ENCODE measurements at regions not wholly inside any gene's neighbourhood (a gene's known extent, or its start where the extent isn't known, plus 50 kb on each side); places are given as distances from the start of the nearest gene placed in this dataset.

DNA sequence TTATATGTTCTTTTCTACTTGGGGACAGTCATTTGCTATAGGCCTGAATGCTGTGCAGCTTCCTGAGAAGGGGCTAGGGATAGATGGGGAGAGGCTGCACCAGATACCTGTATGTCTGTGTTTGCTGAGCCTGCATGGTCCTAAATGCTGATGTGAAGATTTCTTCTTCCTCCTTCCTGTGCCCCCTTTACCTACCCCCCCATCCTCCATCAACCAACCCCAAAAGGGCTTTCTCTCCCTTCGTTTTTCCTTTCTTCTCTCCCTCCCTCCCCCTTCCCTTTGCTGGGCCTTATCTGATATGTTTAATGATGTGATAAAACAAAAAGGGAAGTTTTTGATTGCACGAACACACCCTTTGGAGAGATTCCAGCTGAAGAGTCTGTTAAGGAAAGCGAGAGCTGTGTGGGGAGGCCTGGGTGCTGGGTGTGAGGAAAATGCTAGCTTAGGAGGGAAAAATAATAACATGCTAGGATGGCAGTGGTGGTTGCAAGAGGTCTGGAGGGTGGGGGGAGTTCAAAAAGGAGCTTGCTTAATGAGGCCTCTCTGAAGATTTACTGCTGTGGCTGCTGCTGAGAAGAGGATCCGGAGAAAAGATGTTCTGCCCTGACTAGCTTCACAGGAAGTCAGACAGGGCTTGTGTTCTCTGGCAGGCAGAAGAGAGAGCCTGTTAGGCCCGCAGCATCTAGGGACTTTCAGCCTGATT lies 101.8 kb downstream of the SAMD9 start:
- TF ChIP-seq, protein P1, sequence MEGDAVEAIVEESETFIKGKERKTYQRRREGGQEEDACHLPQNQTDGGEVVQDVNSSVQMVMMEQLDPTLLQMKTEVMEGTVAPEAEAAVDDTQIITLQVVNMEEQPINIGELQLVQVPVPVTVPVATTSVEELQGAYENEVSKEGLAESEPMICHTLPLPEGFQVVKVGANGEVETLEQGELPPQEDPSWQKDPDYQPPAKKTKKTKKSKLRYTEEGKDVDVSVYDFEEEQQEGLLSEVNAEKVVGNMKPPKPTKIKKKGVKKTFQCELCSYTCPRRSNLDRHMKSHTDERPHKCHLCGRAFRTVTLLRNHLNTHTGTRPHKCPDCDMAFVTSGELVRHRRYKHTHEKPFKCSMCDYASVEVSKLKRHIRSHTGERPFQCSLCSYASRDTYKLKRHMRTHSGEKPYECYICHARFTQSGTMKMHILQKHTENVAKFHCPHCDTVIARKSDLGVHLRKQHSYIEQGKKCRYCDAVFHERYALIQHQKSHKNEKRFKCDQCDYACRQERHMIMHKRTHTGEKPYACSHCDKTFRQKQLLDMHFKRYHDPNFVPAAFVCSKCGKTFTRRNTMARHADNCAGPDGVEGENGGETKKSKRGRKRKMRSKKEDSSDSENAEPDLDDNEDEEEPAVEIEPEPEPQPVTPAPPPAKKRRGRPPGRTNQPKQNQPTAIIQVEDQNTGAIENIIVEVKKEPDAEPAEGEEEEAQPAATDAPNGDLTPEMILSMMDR (IDR thresholded peaks at IDR 0.05; ENCODE audit: control extremely low read depth in 1 of 3, insufficient read depth in 1 of 3, low read depth in 1 of 3, low read length in 3 of 3), result no peak
- TF ChIP-seq SRF (IDR thresholded peaks at IDR 0.05; ENCODE audit: low read depth, low read length), result no peak
- no peak for TF ChIP-seq RXRA (IDR thresholded peaks at IDR 0.05; ENCODE audit: insufficient read depth, low read depth, low read length)
- no peak for TF ChIP-seq CHD2 (IDR thresholded peaks at IDR 0.05; ENCODE audit: low read length)
- no peak for TF ChIP-seq POLR2A (IDR thresholded peaks at IDR 0.05; ENCODE audit: control extremely low read depth in 1 of 2, low read depth in 2 of 2, low read length in 2 of 2)
- no peak for TF ChIP-seq EZH2 (IDR thresholded peaks at IDR 0.05; ENCODE audit: low read depth, low read length, severe bottlenecking)
- TF ChIP-seq TEAD4 (IDR thresholded peaks at IDR 0.05; ENCODE audit: low read depth, low read length), result no peak
- TF ChIP-seq, protein P2, sequence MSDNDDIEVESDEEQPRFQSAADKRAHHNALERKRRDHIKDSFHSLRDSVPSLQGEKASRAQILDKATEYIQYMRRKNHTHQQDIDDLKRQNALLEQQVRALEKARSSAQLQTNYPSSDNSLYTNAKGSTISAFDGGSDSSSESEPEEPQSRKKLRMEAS (IDR thresholded peaks at IDR 0.05), result no peak
